ENCODE measurements at regions not wholly inside any gene's neighbourhood (a gene's known extent, or its start where the extent isn't known, plus 50 kb on each side); places are given as distances from the start of the nearest gene placed in this dataset.

DNA sequence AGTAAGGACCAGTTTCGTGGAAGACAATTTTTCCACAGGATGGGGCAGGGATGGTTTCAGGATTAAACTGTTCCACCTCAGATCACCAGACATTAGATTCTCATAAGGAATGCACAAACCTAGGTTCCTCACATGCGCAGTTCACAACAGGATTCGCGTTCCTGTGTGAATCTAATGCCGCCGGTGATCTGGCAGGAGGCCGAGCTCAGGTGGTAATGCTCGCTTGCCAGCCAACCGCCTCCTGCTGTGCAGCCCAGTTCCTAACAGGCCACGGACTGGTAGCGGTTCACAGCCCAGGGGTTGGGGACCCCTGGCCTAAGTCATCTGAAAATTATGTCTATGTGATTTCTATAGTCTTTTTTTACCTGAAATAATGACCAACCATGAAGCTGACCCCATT, 217.5 kb downstream of the TMEM200A start:
- Histone ChIP-seq H3F3A (ENCODE audit: insufficient read depth, low read length, poor library complexity, severe bottlenecking) (no peaks in the 10 kb centered on the region), H2AFZ (ENCODE audit: low read depth, low read length) (no peak overlapping the region), H3K27ac (ENCODE audit: low read length) (no peak overlapping the region), H3K9me2 (ENCODE audit: insufficient read depth, low read length) (no peaks in the 10 kb centered on the region), H3K4me2 (ENCODE audit: low read length) (no peak overlapping the region), H4K20me1 (ENCODE audit: insufficient read depth) (no peaks in the 10 kb centered on the region), H3K79me2 (replicated peaks; ENCODE audit: insufficient read depth, low read length) (no peaks in the 10 kb centered on the region), H3K36me3 (ENCODE audit: insufficient read depth, low read length) (no peaks in the 10 kb centered on the region), H3K27me3 (ENCODE audit: insufficient read depth, low read depth, low read length) (no peaks in the 10 kb centered on the region), H3K9ac (ENCODE audit: low read length) (no peak overlapping the region), H3K4me3 (ENCODE audit: low read length) (no peak overlapping the region), H3K9me3 (ENCODE audit: low read length) (no peaks in the 10 kb centered on the region)
- TF ChIP-seq, protein P1, sequence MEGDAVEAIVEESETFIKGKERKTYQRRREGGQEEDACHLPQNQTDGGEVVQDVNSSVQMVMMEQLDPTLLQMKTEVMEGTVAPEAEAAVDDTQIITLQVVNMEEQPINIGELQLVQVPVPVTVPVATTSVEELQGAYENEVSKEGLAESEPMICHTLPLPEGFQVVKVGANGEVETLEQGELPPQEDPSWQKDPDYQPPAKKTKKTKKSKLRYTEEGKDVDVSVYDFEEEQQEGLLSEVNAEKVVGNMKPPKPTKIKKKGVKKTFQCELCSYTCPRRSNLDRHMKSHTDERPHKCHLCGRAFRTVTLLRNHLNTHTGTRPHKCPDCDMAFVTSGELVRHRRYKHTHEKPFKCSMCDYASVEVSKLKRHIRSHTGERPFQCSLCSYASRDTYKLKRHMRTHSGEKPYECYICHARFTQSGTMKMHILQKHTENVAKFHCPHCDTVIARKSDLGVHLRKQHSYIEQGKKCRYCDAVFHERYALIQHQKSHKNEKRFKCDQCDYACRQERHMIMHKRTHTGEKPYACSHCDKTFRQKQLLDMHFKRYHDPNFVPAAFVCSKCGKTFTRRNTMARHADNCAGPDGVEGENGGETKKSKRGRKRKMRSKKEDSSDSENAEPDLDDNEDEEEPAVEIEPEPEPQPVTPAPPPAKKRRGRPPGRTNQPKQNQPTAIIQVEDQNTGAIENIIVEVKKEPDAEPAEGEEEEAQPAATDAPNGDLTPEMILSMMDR (IDR thresholded peaks at IDR 0.05; ENCODE audit: poor library complexity, severe bottlenecking), result no peak
- TF ChIP-seq TAF1 (IDR thresholded peaks at IDR 0.05; ENCODE audit: low read depth), result no peak
- TF ChIP-seq POLR2AphosphoS5 (IDR thresholded peaks at IDR 0.05), result no peak
- TF ChIP-seq EP300 (conservative IDR thresholded peaks at IDR 0.05; ENCODE audit: poor library complexity, severe bottlenecking), result no peak
- no peak for TF ChIP-seq REST (IDR thresholded peaks at IDR 0.05; ENCODE audit: borderline replicate concordance)

- Histone ChIP-seq H3K4me2 (ENCODE audit: low read length) (no peak overlapping the region), H2AFZ (ENCODE audit: low read depth, low read length) (no peak overlapping the region), H3F3A (ENCODE audit: insufficient read depth, low read length, poor library complexity, severe bottlenecking) (no peaks in the 10 kb centered on the region), H3K4me3 (ENCODE audit: low read length) (no peak overlapping the region), H3K27me3 (ENCODE audit: insufficient read depth, low read depth, low read length) (no peaks in the 10 kb centered on the region), H4K20me1 (ENCODE audit: insufficient read depth) (no peaks in the 10 kb centered on the region), H3K9me3 (ENCODE audit: low read length) (no peaks in the 10 kb centered on the region), H3K9ac (ENCODE audit: low read length) (no peak overlapping the region), H3K36me3 (ENCODE audit: insufficient read depth, low read length) (no peaks in the 10 kb centered on the region), H3K9me2 (ENCODE audit: insufficient read depth, low read length) (no peaks in the 10 kb centered on the region), H3K79me2 (replicated peaks; ENCODE audit: insufficient read depth, low read length) (no peaks in the 10 kb centered on the region), H3K27ac (ENCODE audit: low read length) (no peak overlapping the region)
- TF ChIP-seq, protein P1 (IDR thresholded peaks at IDR 0.05; ENCODE audit: poor library complexity, severe bottlenecking), result no peak
- no peak for TF ChIP-seq EZH2 (IDR thresholded peaks at IDR 0.05; ENCODE audit: borderline replicate concordance, insufficient read depth, low read length, poor library complexity, severe bottlenecking)
These were observed 219.8 kb downstream of the TMEM200A start for GRCh38 chr6:130585587-130585986.

All from neural cell (in vitro differentiated cells).